ENCODE measurements at regions not wholly inside any gene's neighbourhood (a gene's known extent, or its start where the extent isn't known, plus 50 kb on each side); places are given as distances from the start of the nearest gene placed in this dataset.

DNA sequence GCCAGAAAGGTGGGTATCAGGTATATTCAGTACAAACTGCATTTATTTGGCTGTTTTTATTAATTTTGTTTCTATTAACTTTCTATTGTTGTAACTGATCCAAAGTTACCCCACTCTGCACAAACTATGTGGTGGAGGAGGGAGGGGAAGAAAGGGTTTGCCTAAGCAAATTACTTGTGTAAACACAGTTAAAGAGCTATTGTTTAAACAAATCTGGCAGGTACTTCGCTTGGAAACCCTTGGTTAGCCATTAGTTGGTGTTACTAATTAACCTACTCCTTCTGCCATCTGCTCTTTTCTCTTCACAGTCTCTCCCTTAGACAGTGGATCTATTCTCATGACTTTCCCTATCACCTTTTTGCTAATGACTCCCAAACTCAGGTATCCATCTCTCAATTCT, 328.4 kb upstream of the NECTIN3 start (continued):
- TF ChIP-seq NCOR1 (IDR thresholded peaks at IDR 0.05) = no peak
- TF ChIP-seq, protein P1, sequence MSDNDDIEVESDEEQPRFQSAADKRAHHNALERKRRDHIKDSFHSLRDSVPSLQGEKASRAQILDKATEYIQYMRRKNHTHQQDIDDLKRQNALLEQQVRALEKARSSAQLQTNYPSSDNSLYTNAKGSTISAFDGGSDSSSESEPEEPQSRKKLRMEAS (CRISPR knock-in tag; IDR thresholded peaks at IDR 0.05) = no peak
- no peak for TF ChIP-seq ZNF507 (tag; conservative IDR thresholded peaks at IDR 0.05)
- TF ChIP-seq MCM3 (IDR thresholded peaks at IDR 0.05) = no peak

DNA sequence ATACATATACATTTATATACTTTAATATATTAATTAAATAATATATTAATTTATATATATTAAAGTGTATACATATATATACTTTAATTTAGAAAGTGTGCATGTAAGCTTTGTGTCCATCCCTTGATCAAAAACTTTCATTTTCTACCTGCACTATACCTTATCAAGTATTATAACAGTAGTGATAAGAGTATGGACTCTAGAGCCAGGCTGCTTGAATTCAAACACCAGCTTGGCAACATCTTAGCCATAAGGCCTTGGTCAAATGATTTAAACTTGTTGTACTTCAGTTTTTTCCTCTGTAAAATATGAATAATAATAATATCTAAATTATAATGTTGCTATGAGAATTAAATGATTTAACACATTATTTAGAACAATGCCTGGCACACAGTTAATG, 327.6 kb upstream of the NECTIN3 start:
- H2AFZ ChIP-seq (ENCODE audit: low read depth, low read length) = no peak overlapping the region
- FAIRE-seq = no peak
- ATAC-seq = no peak
- H3K27me3 ChIP-seq (ENCODE audit: control insufficient read depth in 2 of 2, insufficient read depth in 2 of 2, low read length in 2 of 2) = no peaks in the 10 kb centered on the region
- H3K9ac ChIP-seq (ENCODE audit: insufficient read depth in 1 of 2, low read depth in 2 of 2, low read length in 2 of 2) = no peak overlapping the region
- H3K4me1 ChIP-seq (replicated peaks in 1 of 2; ENCODE audit: control insufficient read depth in 2 of 2, insufficient read depth in 2 of 2, low read length in 2 of 2) = no peaks in the 10 kb centered on the region
- CTCF ChIA-PET (ENCODE audit: low intra/inter-chr PET ratio) = no interaction called here
- no peaks in the 10 kb centered on the region for H3K79me2 ChIP-seq (ENCODE audit: control insufficient read depth, insufficient read depth, low read length)
- BruUV-seq (replicated peaks) = no TSS peak
- no peaks in the 10 kb centered on the region for H3K9me3 ChIP-seq (replicated peaks; ENCODE audit: control insufficient read depth, insufficient read depth, low read depth, low read length)
- no peaks in the 10 kb centered on the region for H3K36me3 ChIP-seq (ENCODE audit: control insufficient read depth, insufficient read depth, low read length)
- H3K27ac ChIP-seq (ENCODE audit: extremely low read depth, low read depth, low read length) = no peak overlapping the region
- in situ Hi-C loops (cut with MboI) = no loop called here
- no peaks in the 10 kb centered on the region for H4K20me1 ChIP-seq (replicated peaks; ENCODE audit: control insufficient read depth, insufficient read depth, low read length)
- no peak for DNase-seq (ENCODE audit: extremely low read depth in 1 of 4, low spot score in 3 of 4)
- no peaks in the 10 kb centered on the region for H3K9me1 ChIP-seq (ENCODE audit: control insufficient read depth, insufficient read depth, low read length)
- POLR2A ChIA-PET = no interaction called here
- intact Hi-C loops (cut with micrococcal nuclease) = no loop called here
- H3K4me2 ChIP-seq (ENCODE audit: insufficient read depth, low read length) = no peak overlapping the region
- no peak overlapping the region for H3K4me3 ChIP-seq
- TF ChIP-seq, protein P2, sequence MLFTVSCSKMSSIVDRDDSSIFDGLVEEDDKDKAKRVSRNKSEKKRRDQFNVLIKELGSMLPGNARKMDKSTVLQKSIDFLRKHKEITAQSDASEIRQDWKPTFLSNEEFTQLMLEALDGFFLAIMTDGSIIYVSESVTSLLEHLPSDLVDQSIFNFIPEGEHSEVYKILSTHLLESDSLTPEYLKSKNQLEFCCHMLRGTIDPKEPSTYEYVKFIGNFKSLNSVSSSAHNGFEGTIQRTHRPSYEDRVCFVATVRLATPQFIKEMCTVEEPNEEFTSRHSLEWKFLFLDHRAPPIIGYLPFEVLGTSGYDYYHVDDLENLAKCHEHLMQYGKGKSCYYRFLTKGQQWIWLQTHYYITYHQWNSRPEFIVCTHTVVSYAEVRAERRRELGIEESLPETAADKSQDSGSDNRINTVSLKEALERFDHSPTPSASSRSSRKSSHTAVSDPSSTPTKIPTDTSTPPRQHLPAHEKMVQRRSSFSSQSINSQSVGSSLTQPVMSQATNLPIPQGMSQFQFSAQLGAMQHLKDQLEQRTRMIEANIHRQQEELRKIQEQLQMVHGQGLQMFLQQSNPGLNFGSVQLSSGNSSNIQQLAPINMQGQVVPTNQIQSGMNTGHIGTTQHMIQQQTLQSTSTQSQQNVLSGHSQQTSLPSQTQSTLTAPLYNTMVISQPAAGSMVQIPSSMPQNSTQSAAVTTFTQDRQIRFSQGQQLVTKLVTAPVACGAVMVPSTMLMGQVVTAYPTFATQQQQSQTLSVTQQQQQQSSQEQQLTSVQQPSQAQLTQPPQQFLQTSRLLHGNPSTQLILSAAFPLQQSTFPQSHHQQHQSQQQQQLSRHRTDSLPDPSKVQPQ (CRISPR knock-in tag; IDR thresholded peaks at IDR 0.05; ENCODE audit: borderline replicate concordance) = no peak

Data from K562 (cell line).